Body of pancreas (tissue), 4 donors: ENCODE measurements at regions not wholly inside any gene's neighbourhood (a gene's known extent, or its start where the extent isn't known, plus 50 kb on each side); places are given as distances from the start of the nearest gene placed in this dataset.

ENCODE experiments used
- POLR2A ChIP-seq, 3 donors: fragments of 450-650 bp; IDR thresholded peaks; one replicate each; pipeline ENCODE4 v1.6.1; 2016; ENCODE audit warnings: antibody characterized with exemption in 3 of 3, mild to moderate bottlenecking in 2 of 3
- TF ChIP-seq, protein P1 (sequence below), 7 experiments: fragments of 450-650 bp in 4 of 7; fragments of 200-600 bp in 3 of 7; sonication (generic) in 3 of 7; IDR thresholded peaks; one replicate each; pipeline ENCODE4 v1.5.1; 2016 to 2019; ENCODE audit warnings: antibody characterized with exemption in 7 of 7

GRCh38 chr2:47256416-47257087 lies 80.2 kb upstream of the CALM2 start:
- TF ChIP-seq, protein P1, sequence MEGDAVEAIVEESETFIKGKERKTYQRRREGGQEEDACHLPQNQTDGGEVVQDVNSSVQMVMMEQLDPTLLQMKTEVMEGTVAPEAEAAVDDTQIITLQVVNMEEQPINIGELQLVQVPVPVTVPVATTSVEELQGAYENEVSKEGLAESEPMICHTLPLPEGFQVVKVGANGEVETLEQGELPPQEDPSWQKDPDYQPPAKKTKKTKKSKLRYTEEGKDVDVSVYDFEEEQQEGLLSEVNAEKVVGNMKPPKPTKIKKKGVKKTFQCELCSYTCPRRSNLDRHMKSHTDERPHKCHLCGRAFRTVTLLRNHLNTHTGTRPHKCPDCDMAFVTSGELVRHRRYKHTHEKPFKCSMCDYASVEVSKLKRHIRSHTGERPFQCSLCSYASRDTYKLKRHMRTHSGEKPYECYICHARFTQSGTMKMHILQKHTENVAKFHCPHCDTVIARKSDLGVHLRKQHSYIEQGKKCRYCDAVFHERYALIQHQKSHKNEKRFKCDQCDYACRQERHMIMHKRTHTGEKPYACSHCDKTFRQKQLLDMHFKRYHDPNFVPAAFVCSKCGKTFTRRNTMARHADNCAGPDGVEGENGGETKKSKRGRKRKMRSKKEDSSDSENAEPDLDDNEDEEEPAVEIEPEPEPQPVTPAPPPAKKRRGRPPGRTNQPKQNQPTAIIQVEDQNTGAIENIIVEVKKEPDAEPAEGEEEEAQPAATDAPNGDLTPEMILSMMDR (IDR thresholded peaks at IDR 0.05), result no peak
- TF ChIP-seq POLR2A (IDR thresholded peaks at IDR 0.05), result no peak
